ENCODE measurements at regions not wholly inside any gene's neighbourhood (a gene's known extent, or its start where the extent isn't known, plus 50 kb on each side); places are given as distances from the start of the nearest gene placed in this dataset.

- TF ChIP-seq CTCF (IDR thresholded peaks at IDR 0.05) (no peak), POLR2AphosphoS5 (IDR thresholded peaks at IDR 0.05) (no peak)
Observed at GRCh38 chr5:138639326-138639725, 64.1 kb upstream of the HSPA9 start.
